BLaER1 (cell line): ENCODE measurements at regions not wholly inside any gene's neighbourhood (a gene's known extent, or its start where the extent isn't known, plus 50 kb on each side); places are given as distances from the start of the nearest gene placed in this dataset.

Experiments used
- H3K27ac ChIP-seq: shearing (Covaris generic); formaldehyde crosslinking; 2 replicates; pipeline ENCODE4 v1.8.1; 2022
- H3K27me3 ChIP-seq: shearing (Covaris generic); formaldehyde crosslinking; 2 replicates; pipeline ENCODE4 v1.8.1; 2022
- H3K36me3 ChIP-seq: shearing (Covaris generic); formaldehyde crosslinking; 2 replicates; pipeline ENCODE4 v1.8.1; 2022
- H3K4me1 ChIP-seq: shearing (Covaris generic); formaldehyde crosslinking; 2 replicates; pipeline ENCODE4 v1.8.1; 2022
- H3K4me2 ChIP-seq: shearing (Covaris generic); formaldehyde crosslinking; 2 replicates; pipeline ENCODE4 v1.8.1; 2022
- H3K4me3 ChIP-seq: shearing (Covaris generic); formaldehyde crosslinking; 2 replicates; pipeline ENCODE4 v1.8.1; 2022
- H3K9ac ChIP-seq: shearing (Covaris generic); formaldehyde crosslinking; 2 replicates; pipeline ENCODE4 v1.8.1; 2022
- H3K9me3 ChIP-seq: shearing (Covaris generic); formaldehyde crosslinking; 2 replicates; pipeline ENCODE4 v1.8.1; 2022
- H4K20me1 ChIP-seq: shearing (Covaris generic); formaldehyde crosslinking; 2 replicates; pipeline ENCODE4 v1.8.1; 2022
- Cebpa-rat ChIP-seq: shearing (Covaris generic); IDR thresholded peaks from 2 replicates; pipeline ENCODE4 v1.8.1; 2022

- no peak overlapping the region for H3K27ac ChIP-seq
- H3K4me3 ChIP-seq = no peak overlapping the region
- H3K4me1 ChIP-seq = peaks cover 16% of the 10 kb centered on the region
- H3K4me2 ChIP-seq = no peak overlapping the region
- no peak for TF ChIP-seq Cebpa-rat
- H3K27me3 ChIP-seq = no peaks in the 10 kb centered on the region
- H4K20me1 ChIP-seq = no peaks in the 10 kb centered on the region
- H3K9ac ChIP-seq = no peak overlapping the region
- no peaks in the 10 kb centered on the region for H3K36me3 ChIP-seq
- H3K9me3 ChIP-seq = no peaks in the 10 kb centered on the region
Measured at GRCh38 chr2:111654829-111655228, 229.2 kb downstream of the ANAPC1 start.

DNA sequence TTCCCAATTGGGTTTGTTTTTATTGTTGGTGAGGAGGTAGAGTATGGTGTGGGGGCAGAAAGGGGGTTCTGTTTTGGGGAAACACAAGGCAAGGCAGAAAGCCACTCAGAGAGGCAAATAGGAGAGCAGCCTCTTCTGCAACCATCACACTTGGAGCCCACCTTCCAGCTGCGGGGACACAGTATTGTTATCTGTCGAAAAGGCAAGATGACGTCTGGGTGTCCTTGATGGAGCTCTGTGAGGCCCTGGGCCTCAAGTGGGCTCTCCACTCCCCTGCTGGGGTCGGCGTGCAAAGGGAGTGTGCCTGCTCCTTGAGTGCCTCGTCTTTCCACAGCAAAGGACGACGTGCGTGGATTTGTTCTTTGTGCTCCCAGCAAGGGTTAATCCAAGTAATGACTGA lies 227.6 kb downstream of the ANAPC1 start:
- no peaks in the 10 kb centered on the region for H3K9me3 ChIP-seq
- TF ChIP-seq Cebpa-rat = no peak
- H3K4me1 ChIP-seq = peaks cover 24% of the 10 kb centered on the region
- no peaks in the 10 kb centered on the region for H3K27me3 ChIP-seq
- no peak overlapping the region for H3K4me2 ChIP-seq
- H3K9ac ChIP-seq = no peak overlapping the region
- no peaks in the 10 kb centered on the region for H3K36me3 ChIP-seq
- H3K4me3 ChIP-seq = no peak overlapping the region
- no peak overlapping the region for H3K27ac ChIP-seq
- no peaks in the 10 kb centered on the region for H4K20me1 ChIP-seq

- Histone ChIP-seq H3K9ac (no peak overlapping the region), H3K27me3 (no peaks in the 10 kb centered on the region), H3K4me1 (peaks cover 24% of the 10 kb centered on the region), H4K20me1 (no peaks in the 10 kb centered on the region), H3K9me3 (no peaks in the 10 kb centered on the region), H3K36me3 (no peaks in the 10 kb centered on the region), H3K4me3 (no peak overlapping the region), H3K27ac (no peak overlapping the region), H3K4me2 (no peak overlapping the region)
- no peak for TF ChIP-seq Cebpa-rat
Measured at GRCh38 chr2:111656894-111657293, 227.1 kb downstream of the ANAPC1 start.

DNA sequence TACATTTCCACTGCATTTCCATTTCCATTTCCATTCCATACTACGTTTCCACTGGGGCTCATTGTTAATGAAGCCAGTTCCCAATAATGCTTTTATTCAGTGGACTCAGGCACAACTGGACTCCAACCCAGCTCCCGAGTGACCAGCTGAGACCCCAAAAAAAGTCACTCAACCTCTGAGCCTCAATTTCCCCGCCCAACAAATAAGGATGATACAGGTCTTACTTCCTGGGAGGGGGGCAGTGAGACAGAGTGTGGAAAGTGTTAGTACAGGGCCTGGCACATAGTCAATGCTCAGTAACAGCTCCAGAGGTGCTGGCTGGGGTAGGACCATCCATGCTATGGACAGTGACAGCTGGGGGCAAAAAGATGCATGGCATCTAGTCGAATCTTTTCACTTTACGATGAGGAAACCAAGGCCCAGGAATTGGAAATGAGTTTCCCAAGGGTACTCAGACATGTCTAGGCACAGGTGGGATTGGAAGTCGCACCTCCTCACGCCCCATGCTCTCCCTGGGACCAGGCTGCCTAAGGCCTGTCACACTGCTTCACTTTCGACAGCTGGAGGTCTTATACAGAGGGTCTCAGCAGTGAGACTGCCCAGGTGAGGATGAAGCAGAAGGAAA lies 226.5 kb downstream of the ANAPC1 start:
- H3K4me2 ChIP-seq = no peak overlapping the region
- H3K9me3 ChIP-seq = no peaks in the 10 kb centered on the region
- no peaks in the 10 kb centered on the region for H3K36me3 ChIP-seq
- H3K27ac ChIP-seq = no peak overlapping the region
- peaks cover 25% of the 10 kb centered on the region for H3K4me1 ChIP-seq
- no peaks in the 10 kb centered on the region for H3K27me3 ChIP-seq
- no peak overlapping the region for H3K9ac ChIP-seq
- H4K20me1 ChIP-seq = no peaks in the 10 kb centered on the region
- no peak for TF ChIP-seq Cebpa-rat
- no peak overlapping the region for H3K4me3 ChIP-seq

DNA sequence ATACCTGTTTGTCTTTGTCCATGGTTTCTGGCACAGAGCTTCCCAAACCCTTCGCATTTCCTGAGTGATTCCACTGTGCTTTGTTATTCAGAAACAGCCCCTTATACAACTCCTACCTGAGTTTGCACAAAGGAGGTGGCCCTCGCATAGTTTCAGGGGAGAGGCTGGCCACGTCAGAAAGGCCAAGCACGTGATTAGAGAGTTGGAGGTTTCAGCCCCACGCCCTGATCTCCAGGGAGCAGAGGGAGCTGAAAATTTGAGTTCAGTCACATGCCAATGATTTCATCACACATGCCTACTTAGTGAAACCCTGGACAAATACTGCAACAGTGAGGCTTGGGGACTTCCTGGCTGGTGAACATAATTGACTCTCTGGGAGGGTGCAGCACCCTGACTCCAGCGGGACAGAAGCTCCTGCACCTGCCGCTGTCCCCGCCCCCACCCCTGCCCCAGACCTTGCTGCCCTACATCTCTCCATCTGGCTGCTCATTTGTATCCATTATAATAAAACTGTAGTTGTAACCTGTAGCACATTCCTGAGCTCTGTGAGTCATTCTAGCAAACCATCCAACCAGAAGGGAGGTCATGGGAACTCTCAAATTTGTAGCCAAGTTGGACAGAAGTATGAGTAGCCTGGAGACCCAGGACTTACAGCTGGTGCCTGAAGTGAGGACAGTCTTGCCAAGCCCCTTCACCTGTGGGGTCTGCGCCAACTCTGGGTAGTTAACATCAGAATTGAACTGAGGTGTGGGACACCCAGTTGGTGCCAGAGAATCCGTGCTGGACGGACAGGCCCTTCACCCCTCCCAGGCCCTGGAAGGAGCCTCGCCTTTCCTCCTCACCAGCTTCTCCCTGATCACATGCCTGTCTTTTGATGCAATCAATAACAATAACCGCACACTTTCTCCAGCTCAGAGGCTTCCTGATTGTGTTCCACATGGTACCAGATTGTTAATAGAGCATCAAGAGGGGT lies 224.3 kb downstream of the ANAPC1 start:
- Histone ChIP-seq H3K4me3 (no peak overlapping the region), H3K9me3 (no peaks in the 10 kb centered on the region), H3K4me2 (peak overlapping the region; percentile 67), H3K27ac (peak overlapping the region; percentile 70), H4K20me1 (no peaks in the 10 kb centered on the region), H3K4me1 (peaks cover 37% of the 10 kb centered on the region), H3K27me3 (no peaks in the 10 kb centered on the region), H3K9ac (no peak overlapping the region), H3K36me3 (no peaks in the 10 kb centered on the region)
- TF ChIP-seq Cebpa-rat = peak; percentile 79

- H3K4me2 ChIP-seq = no peak overlapping the region
- no peak for TF ChIP-seq Cebpa-rat
- H4K20me1 ChIP-seq = no peaks in the 10 kb centered on the region
- H3K27me3 ChIP-seq = no peaks in the 10 kb centered on the region
- no peaks in the 10 kb centered on the region for H3K9me3 ChIP-seq
- H3K27ac ChIP-seq = no peak overlapping the region
- H3K36me3 ChIP-seq = no peaks in the 10 kb centered on the region
- no peak overlapping the region for H3K9ac ChIP-seq
- peaks cover 37% of the 10 kb centered on the region for H3K4me1 ChIP-seq
- no peak overlapping the region for H3K4me3 ChIP-seq
Measured at GRCh38 chr2:111660811-111661210, 223.2 kb downstream of the ANAPC1 start.

DNA sequence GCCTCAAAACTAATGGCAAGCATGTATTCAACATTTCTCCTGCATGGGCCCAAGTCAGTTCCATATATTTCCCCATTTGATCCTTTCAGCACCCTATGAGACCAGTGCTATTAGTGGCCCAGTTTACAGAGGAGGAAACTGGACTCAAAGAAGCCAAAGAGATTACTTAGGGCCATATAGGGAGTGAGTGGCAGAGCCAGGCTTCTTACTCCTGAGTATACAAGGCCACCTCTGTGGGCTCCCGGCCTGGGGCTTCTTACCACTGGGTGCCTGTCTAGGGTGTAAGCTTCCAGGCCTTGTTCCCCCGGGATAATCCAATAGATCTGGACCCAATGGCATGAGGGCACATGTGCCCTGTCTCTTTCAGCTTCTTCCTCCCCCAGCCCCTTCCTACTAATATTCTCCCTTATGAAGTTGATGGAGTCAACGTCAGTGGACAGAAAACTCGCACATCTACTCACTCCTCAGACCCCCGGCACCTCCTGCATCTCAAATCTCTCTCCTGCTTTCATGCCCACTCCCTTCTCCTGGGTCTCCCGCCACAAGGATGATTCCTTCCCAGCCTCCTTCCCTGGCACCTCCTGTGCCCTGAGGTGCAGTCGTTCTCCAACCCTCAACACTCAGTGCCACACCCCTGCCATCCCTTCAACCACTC lies 222.6 kb downstream of the ANAPC1 start:
- H3K36me3 ChIP-seq = no peaks in the 10 kb centered on the region
- no peak overlapping the region for H3K4me3 ChIP-seq
- no peak overlapping the region for H3K27ac ChIP-seq
- peaks cover 37% of the 10 kb centered on the region for H3K4me1 ChIP-seq
- H3K4me2 ChIP-seq = no peak overlapping the region
- H3K9me3 ChIP-seq = no peaks in the 10 kb centered on the region
- H3K9ac ChIP-seq = no peak overlapping the region
- no peaks in the 10 kb centered on the region for H3K27me3 ChIP-seq
- no peaks in the 10 kb centered on the region for H4K20me1 ChIP-seq
- no peak for TF ChIP-seq Cebpa-rat

- Histone ChIP-seq H3K9ac (no peak overlapping the region), H3K4me1 (peaks cover 37% of the 10 kb centered on the region), H3K27ac (no peak overlapping the region), H3K4me3 (no peak overlapping the region), H3K36me3 (no peaks in the 10 kb centered on the region), H3K4me2 (peak overlapping the region; percentile 5; the same call in 1 of the 2 replicates), H4K20me1 (no peaks in the 10 kb centered on the region), H3K27me3 (no peaks in the 10 kb centered on the region), H3K9me3 (no peaks in the 10 kb centered on the region)
- TF ChIP-seq Cebpa-rat = no peak
Measured at GRCh38 chr2:111662039-111662770, 221.8 kb downstream of the ANAPC1 start.

DNA sequence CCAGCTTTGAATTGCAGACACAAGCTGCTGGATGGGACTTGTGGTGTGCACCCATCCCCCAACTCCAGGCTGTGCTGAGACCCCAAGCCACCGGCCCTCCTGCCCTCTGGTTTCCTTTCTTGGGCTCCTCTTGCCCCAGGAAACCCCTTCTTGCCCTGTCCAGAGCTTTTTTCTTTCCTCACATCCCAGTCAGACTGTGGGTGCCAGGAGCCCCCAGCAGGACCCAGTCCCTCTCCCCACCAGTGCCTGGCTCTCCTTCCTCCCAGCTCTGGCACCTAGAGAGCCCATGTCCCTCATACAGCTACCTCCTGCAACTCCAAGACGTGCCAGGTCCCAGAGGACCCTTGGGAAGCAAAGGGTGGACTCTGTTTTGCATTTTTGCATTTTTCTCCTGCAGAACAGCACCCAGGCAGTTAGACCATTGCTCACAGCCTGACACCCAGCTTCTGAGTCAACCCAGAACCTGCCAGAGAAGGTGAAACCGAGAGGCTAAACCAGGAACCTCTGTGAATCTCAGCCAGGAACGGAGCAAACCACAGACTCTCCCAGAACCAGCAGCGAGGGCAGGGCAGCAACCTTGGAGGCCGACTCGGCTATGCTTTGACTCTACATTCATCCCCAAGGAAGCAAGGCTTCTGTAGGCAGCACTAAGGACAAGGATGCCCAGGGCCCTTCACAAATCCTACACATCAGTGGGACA lies 221.1 kb downstream of the ANAPC1 start:
- H3K4me3 ChIP-seq = no peak overlapping the region
- no peaks in the 10 kb centered on the region for H3K36me3 ChIP-seq
- peaks cover 5% of the 10 kb centered on the region for H3K9me3 ChIP-seq
- peaks cover 37% of the 10 kb centered on the region for H3K4me1 ChIP-seq
- H3K27ac ChIP-seq = no peak overlapping the region
- H3K9ac ChIP-seq = no peak overlapping the region
- H3K4me2 ChIP-seq = peak overlapping the region; percentile 5; the same call in 1 of the 2 replicates
- TF ChIP-seq Cebpa-rat = no peak
- H3K27me3 ChIP-seq = no peaks in the 10 kb centered on the region
- no peaks in the 10 kb centered on the region for H4K20me1 ChIP-seq
